Stimulated activated naive CD8-positive, alpha-beta T cell treated with anti-CD3 and anti-CD28 coated beads, Interleukin-15, amount 100 ng/mL, for 72 hours (primary cell): ENCODE measurements at regions not wholly inside any gene's neighbourhood (a gene's known extent, or its start where the extent isn't known, plus 50 kb on each side); places are given as distances from the start of the nearest gene placed in this dataset.
A peak's percentile ranks its signal among the peaks of the same experiment; 100 is the strongest.
"Not testable (repeated sequence)": the region's sequence is repeated elsewhere in the genome, so short reads cannot be mapped to it uniquely, and the experiment has no call there.

Experiments used
- ATAC-seq: fragments of 150-1000 bp; cut with Tn5 transposase; 2 replicates; pipeline ENCODE4 v1.10.0; 2021; ENCODE audit warnings: mild to moderate bottlenecking, moderate library complexity
- DNase-seq, 2 donors: peaks; one replicate each; pipeline ENCODE4 v3.0.0; 2021 to 2022
- H3K27ac Mint-ChIP-seq, 2 donors: one replicate each; pipeline ENCODE4 v1.8.0; 2022; ENCODE audit warnings: mild to moderate bottlenecking in 2 of 2, mixed read lengths in 2 of 2, moderate library complexity in 2 of 2
- H3K27me3 Mint-ChIP-seq: one replicate; pipeline ENCODE4 v1.8.0; 2022; ENCODE audit warnings: mixed read lengths
- H3K4me1 Mint-ChIP-seq: one replicate; pipeline ENCODE4 v1.8.0; 2022; ENCODE audit warnings: mild to moderate bottlenecking, mixed read lengths
- H3K4me3 Mint-ChIP-seq, 2 donors: one replicate each; pipeline ENCODE4 v1.8.0; 2022; ENCODE audit warnings: mild to moderate bottlenecking in 2 of 2, mixed read lengths in 2 of 2, moderate library complexity in 1 of 2
- H3K9me3 Mint-ChIP-seq, 2 donors: one replicate each; pipeline ENCODE4 v1.8.0; 2022; ENCODE audit warnings: mixed read lengths in 2 of 2

DNA sequence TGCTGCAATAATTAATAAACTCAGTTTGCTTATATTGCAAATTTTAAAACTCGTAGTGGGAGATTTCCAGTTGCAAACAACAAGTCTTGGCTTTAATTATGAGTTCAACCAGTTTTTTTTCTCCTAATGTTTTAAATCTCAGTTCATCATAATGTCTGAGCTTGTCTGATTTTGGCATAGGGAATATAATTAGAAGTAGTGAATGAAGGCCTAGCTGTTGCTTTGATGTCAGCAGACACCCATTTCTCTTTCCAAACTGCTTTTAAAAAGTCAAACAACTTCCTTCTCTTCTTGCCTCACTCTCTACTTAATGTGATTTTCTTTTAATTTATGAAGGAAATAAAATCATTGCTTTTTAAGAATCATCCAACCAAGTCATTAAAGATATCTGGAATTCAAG lies 1462.1 kb downstream of the DPP10 start:
- no peaks in the 10 kb centered on the region for H3K27me3 Mint-ChIP-seq
- no peak overlapping the region for H3K27ac Mint-ChIP-seq
- no peak for DNase-seq
- peaks cover 12 to 16% of the 10 kb centered on the region in 2 donors for H3K9me3 Mint-ChIP-seq
- no peak for ATAC-seq
- H3K4me1 Mint-ChIP-seq = no peaks in the 10 kb centered on the region
- no peak overlapping the region for H3K4me3 Mint-ChIP-seq

- Mint-ChIP-seq H3K9me3 (peaks cover 14 to 16% of the 10 kb centered on the region in 2 donors), H3K27me3 (no peaks in the 10 kb centered on the region), H3K4me3 (no peak overlapping the region), H3K27ac (no peak overlapping the region), H3K4me1 (no peaks in the 10 kb centered on the region)
- ATAC-seq (no peak), DNase-seq (no peak)
Observed at GRCh38 chr2:115908731-115909130, 1466.3 kb downstream of the DPP10 start.

DNA sequence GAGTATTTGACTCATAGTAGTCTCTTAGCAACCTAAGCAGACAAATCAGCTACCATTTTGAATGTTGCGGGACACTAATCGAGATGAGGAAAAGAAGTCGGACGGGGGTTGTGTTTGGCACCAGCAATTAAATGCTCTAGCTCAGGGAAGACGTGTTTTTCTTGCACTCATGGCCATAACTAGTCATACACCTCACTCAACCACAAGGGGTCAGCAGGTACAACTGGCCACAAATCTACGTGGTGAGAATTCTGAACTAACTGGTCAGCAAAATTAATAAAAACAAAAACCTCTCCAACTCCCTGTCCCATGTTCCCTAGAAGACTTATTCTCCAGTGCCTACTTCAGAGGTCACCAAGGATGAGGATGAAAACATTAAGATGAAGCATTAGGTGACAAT lies 1467.8 kb downstream of the DPP10 start:
- ATAC-seq = no peak
- H3K4me1 Mint-ChIP-seq = no peaks in the 10 kb centered on the region
- peak overlapping the region in 1 of 2 donors; percentile 50 for H3K27ac Mint-ChIP-seq
- no peak overlapping the region for H3K4me3 Mint-ChIP-seq
- DNase-seq = no peak
- no peaks in the 10 kb centered on the region for H3K27me3 Mint-ChIP-seq
- peaks cover 8 to 10% of the 10 kb centered on the region in 2 donors for H3K9me3 Mint-ChIP-seq

- H3K4me1 Mint-ChIP-seq = no peaks in the 10 kb centered on the region
- H3K4me3 Mint-ChIP-seq = no peak overlapping the region
- ATAC-seq (no peak), DNase-seq (no peak)
- no peaks in the 10 kb centered on the region for H3K27me3 Mint-ChIP-seq
- H3K9me3 Mint-ChIP-seq = peaks cover 8 to 10% of the 10 kb centered on the region in 2 donors
- no peak overlapping the region for H3K27ac Mint-ChIP-seq
Observed at GRCh38 chr2:115913921-115914320, 1471.5 kb downstream of the DPP10 start.

DNA sequence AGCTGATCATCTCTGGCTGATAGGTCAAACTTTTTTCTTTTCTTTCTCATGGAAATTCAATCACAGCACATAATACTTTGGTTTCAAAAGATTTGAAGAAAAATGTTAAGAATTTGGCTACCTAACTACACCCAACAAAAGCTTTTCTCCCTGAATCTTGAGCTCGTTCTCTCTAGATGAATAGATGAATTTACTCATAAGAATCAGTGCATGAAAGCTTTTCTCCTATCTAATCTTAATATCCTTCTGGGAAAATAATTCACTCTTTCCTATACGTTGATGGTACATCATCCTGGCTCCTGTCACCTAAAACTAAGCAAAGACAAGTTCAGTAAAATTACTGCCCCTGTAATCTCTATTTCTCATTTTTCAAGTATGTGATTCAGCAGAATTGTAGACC lies 1479.1 kb downstream of the DPP10 start:
- Mint-ChIP-seq H3K4me3 (no peak overlapping the region), H3K27ac (no peak overlapping the region), H3K27me3 (no peaks in the 10 kb centered on the region), H3K4me1 (no peaks in the 10 kb centered on the region), H3K9me3 (peaks cover 25 to 27% of the 10 kb centered on the region in 2 donors)
- no peak for DNase-seq
- ATAC-seq = no peak

- ATAC-seq = no peak
- no peaks in the 10 kb centered on the region for H3K27me3 Mint-ChIP-seq
- DNase-seq = no peak
- no peak overlapping the region for H3K4me3 Mint-ChIP-seq
- H3K9me3 Mint-ChIP-seq = peaks cover 9 to 32% of the 10 kb centered on the region in 2 donors
- H3K27ac Mint-ChIP-seq = no peak overlapping the region
- H3K4me1 Mint-ChIP-seq = no peaks in the 10 kb centered on the region
Observed at GRCh38 chr2:115939902-115940301, 1497.5 kb downstream of the DPP10 start.

DNA sequence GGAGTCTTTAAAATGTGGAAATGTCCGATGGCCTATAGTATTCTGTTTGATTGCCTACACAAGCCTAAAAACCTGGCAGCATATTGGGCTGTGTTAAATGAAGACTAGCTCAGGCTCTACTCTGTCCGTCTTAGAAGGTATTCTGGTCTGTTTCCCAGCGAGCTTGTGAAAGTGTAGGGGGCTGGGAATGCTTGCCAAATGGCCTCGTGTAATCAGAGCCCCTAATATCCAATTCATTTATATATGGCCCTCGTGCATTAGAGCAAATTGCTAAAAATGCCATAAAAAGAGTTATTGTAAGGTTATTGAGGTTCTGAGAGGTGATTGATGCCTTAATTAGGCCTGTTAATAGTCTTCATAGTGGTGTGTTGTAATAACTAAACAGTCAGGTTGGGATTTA lies 1500.4 kb downstream of the DPP10 start:
- ATAC-seq (no peak), DNase-seq (no peak)
- H3K9me3 Mint-ChIP-seq = peaks cover 9 to 38% of the 10 kb centered on the region in 2 donors
- no peak overlapping the region for H3K27ac Mint-ChIP-seq
- no peaks in the 10 kb centered on the region for H3K4me1 Mint-ChIP-seq
- H3K27me3 Mint-ChIP-seq = no peaks in the 10 kb centered on the region
- no peak overlapping the region for H3K4me3 Mint-ChIP-seq

GRCh38 chr2:115946341-115946740 lies 1503.9 kb downstream of the DPP10 start:
- Mint-ChIP-seq H3K9me3 (peaks cover 14 to 49% of the 10 kb centered on the region in 2 donors), H3K4me3 (no peak overlapping the region)
- no peak for DNase-seq

GRCh38 chr2:115946891-115947290 lies 1504.5 kb downstream of the DPP10 start:
- H3K27ac Mint-ChIP-seq = no peak overlapping the region
- H3K4me3 Mint-ChIP-seq = no peak overlapping the region
- H3K27me3 Mint-ChIP-seq = no peaks in the 10 kb centered on the region
- no peaks in the 10 kb centered on the region for H3K4me1 Mint-ChIP-seq
- ATAC-seq (no peak), DNase-seq (no peak)
- H3K9me3 Mint-ChIP-seq = peaks cover 11 to 44% of the 10 kb centered on the region in 2 donors

More at GRCh38 chr2:115946341-115946740, 1503.9 kb downstream of the DPP10 start:
- Mint-ChIP-seq H3K27ac (no peak overlapping the region), H3K4me1 (no peaks in the 10 kb centered on the region), H3K27me3 (no peaks in the 10 kb centered on the region)
- no peak for ATAC-seq

DNA sequence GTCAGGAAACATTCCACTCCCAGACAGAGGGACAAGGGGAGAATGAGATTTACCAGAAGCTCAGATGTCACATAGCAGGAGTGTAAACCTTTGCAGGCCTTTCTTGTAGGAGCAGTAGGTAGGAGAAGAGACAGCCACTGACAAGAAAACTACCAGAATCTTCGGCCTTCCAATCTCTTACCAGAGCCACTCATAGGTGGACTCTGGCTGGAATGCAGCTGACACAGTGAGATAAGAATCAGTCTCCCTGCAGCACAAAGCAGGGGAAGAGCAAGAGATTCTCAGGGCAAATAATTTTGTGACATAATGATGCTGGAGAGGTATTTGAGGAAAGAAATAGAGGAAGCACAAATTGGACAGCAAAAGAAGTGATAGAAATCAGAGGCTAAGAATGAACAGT lies 1534.5 kb downstream of the DPP10 start:
- Mint-ChIP-seq H3K27me3 (no peaks in the 10 kb centered on the region), H3K9me3 (peaks cover 33 to 38% of the 10 kb centered on the region in 2 donors), H3K4me3 (no peak overlapping the region), H3K4me1 (no peaks in the 10 kb centered on the region), H3K27ac (peak overlapping the region in 1 of 2 donors; percentile 24)
- no peak for ATAC-seq
- no peak for DNase-seq

GRCh38 chr2:115999039-115999438 lies 1556.6 kb downstream of the DPP10 start:
- no peak overlapping the region for H3K27ac Mint-ChIP-seq
- no peaks in the 10 kb centered on the region for H3K4me1 Mint-ChIP-seq
- ATAC-seq = no peak
- H3K9me3 Mint-ChIP-seq = peaks cover 19 to 26% of the 10 kb centered on the region in 2 donors
- no peak for DNase-seq
- H3K4me3 Mint-ChIP-seq = no peak overlapping the region
- no peaks in the 10 kb centered on the region for H3K27me3 Mint-ChIP-seq

DNA sequence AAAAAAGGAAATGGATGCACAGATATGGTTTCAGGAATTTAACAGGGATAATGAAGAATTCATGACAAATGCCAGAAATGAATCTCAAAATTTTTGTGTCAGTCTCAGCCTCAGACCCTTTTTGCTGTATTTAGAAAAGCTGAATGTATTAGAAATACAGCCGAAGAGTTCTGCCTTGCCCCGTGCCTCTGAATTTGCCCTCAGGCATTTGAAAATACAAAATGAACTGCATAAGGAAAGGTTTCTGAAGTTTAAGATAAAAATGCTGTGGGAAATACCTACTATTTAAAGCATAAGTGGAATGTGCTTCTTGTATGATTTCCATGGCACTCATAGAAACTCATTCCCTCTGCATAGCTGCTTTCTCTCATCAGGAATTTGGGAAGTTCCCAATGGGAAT lies 1580.6 kb downstream of the DPP10 start:
- H3K4me1 Mint-ChIP-seq = no peaks in the 10 kb centered on the region
- no peaks in the 10 kb centered on the region for H3K9me3 Mint-ChIP-seq
- DNase-seq (no peak), ATAC-seq (no peak)
- no peak overlapping the region for H3K4me3 Mint-ChIP-seq
- H3K27me3 Mint-ChIP-seq = no peaks in the 10 kb centered on the region
- no peak overlapping the region for H3K27ac Mint-ChIP-seq

DNA sequence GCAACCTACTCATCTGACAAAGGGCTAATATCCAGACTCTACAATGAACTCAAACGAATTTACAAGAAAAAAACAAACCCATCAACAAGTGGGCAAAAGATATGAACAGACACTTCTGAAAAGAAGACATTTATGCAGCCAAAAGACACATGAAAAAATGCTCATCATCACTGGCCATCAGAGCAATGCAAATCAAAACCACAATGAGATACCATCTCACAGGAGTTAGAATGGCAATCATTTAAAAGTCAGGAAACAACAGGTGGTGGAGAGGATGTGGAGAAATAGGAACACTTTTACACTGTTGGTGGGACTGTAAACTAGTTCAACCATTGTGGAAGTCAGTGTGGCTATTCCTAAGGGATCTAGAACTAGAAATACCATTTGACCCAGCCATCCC lies 1596.3 kb downstream of the DPP10 start:
- not testable (repeated sequence) for H3K27ac Mint-ChIP-seq, H3K4me1 Mint-ChIP-seq, ATAC-seq, H3K4me3 Mint-ChIP-seq, DNase-seq, H3K27me3 Mint-ChIP-seq
- H3K9me3 Mint-ChIP-seq = peaks cover 0 to 18% of the 10 kb centered on the region in 2 donors

- Mint-ChIP-seq H3K4me1 (no peaks in the 10 kb centered on the region), H3K27ac (no peak overlapping the region), H3K4me3 (no peak overlapping the region), H3K27me3 (no peaks in the 10 kb centered on the region), H3K9me3 (peaks cover 4 to 23% of the 10 kb centered on the region in 2 donors)
- DNase-seq (no peak), ATAC-seq (no peak)
Observed at GRCh38 chr2:116042530-116042929, 1600.1 kb downstream of the DPP10 start.

DNA sequence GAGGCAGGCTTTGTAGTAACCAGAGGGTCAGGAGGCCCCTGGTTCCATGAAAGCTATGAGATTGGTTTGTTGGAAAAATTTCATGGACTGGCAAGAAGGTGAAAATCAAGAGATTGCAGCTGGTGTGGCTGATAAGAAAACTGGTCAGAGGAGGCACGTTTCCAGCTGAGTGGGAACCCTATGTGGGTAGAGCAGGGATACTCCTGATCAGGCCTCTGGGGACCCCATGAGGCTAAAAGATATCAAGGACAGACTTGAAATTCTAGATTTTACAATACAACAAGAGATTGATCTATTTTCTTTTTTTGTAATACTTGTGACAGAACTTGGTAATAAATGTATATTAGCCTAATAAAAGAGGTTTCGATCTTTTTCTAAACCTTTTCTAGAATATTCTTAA lies 1615.1 kb downstream of the DPP10 start:
- Mint-ChIP-seq H3K4me3 (no peak overlapping the region), H3K4me1 (no peaks in the 10 kb centered on the region), H3K27me3 (no peaks in the 10 kb centered on the region), H3K9me3 (peaks cover 0 to 11% of the 10 kb centered on the region in 2 donors), H3K27ac (no peak overlapping the region)
- DNase-seq (no peak), ATAC-seq (no peak)

DNA sequence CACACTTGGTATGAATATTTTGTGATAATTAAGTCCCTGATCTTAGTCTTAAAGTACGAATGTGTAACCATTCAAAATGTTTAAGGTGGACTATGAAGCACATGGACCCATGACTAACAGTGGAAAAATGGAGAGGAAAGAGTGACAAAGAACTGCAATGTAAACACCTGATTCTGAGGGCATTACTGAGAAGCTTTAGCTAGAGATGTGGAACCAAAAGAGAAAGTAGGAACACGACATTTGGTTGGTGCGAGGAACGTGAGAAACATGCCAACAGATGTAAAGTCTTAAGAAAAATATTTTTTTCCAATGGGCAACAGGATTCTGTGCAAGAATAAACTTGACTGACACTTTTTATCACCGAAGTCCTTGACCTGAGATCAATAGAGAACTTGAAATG lies 1618.6 kb downstream of the DPP10 start:
- no peaks in the 10 kb centered on the region for H3K4me1 Mint-ChIP-seq
- peaks cover 3 to 19% of the 10 kb centered on the region in 2 donors for H3K9me3 Mint-ChIP-seq
- H3K4me3 Mint-ChIP-seq = no peak overlapping the region
- ATAC-seq (no peak), DNase-seq (no peak)
- no peak overlapping the region for H3K27ac Mint-ChIP-seq
- H3K27me3 Mint-ChIP-seq = no peaks in the 10 kb centered on the region

DNA sequence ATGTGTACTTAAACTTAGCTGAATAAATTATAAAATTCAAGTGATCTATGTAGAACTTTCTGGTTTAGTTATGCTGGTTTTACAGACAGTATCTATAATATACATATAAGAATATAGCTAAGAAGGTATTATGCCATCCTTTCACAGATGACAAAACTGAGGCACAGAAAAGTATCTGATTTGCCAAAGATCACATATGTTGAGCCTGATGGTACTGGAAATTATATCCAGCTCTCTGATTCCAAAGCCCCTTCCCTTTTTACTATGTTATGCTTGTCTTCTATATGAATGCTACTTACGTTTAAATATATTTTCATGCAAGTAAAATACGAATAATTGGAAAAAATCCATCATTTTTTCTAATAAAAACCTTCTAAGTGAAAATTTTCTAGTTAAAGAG lies 1631.3 kb downstream of the DPP10 start:
- DNase-seq (no peak), ATAC-seq (no peak)
- Mint-ChIP-seq H3K9me3 (peaks cover 12 to 19% of the 10 kb centered on the region in 2 donors), H3K4me3 (no peak overlapping the region), H3K27me3 (no peaks in the 10 kb centered on the region), H3K27ac (no peak overlapping the region), H3K4me1 (no peaks in the 10 kb centered on the region)
